HCT116 (cell line): ENCODE measurements at regions not wholly inside any gene's neighbourhood (a gene's known extent, or its start where the extent isn't known, plus 50 kb on each side); places are given as distances from the start of the nearest gene placed in this dataset.

ENCODE experiments used
- ATAC-seq: fragments of 200-7000 bp; cut with Tn5 transposase; 2 replicates; pipeline ENCODE4 v1.9.1; 2020; ENCODE audit warnings: mild to moderate bottlenecking, moderate library complexity
- BruUV-seq: library from RNA; stranded (reverse); fragments of 400-500 nt; replicated peaks from 2 replicates; lab custom pipeline; 2021; lab: Mats Ljungman, UMichigan
- CTCF ChIA-PET: fragments of 300-600 bp; sonication (Branson Sonifier 250); formaldehyde crosslinking; loops from one replicate; lab custom pipeline; 2021; ENCODE audit warnings: antibody characterized with exemption; lab: Charles Lee
- POLR2A ChIA-PET: fragments of 300-600, 350-600 bp; sonication (Branson Sonifier 250); formaldehyde crosslinking; loops from one replicate; lab custom pipeline; 2021; ENCODE audit warnings: antibody characterized with exemption; lab: Charles Lee
- RAD21 ChIA-PET, 2 experiments: fragments of 300-600 bp; sonication (Branson Sonifier 250); formaldehyde crosslinking; loops; one replicate each; lab custom pipeline; 2023; ENCODE audit warnings: low total read pairs in 2 of 2; ENCODE audit not compliant: uncharacterized antibody in 2 of 2, unreplicated experiment in 2 of 2, low non-redundant PET in 1 of 2; lab: Charles Lee
- DNase-seq: peaks from one replicate; pipeline ENCODE4 v3.0.0-alpha.2; 2010; ENCODE audit warnings: low read depth, low spot score
- H2AFZ ChIP-seq: fragments of 200-600 bp; shearing (Covaris generic), sonication (generic); 2 replicates; pipeline ENCODE4 v1.6.1; 2017; ENCODE audit warnings: low read depth, mixed run types, mixed read lengths, antibody characterized with exemption, low read length; ENCODE audit not compliant: poor library complexity, severe bottlenecking
- H3K27ac ChIP-seq: 2 replicates; pipeline ENCODE4 v1.5.1; 2012; ENCODE audit warnings: low read depth, low read length
- H3K27me3 ChIP-seq: fragments of 200-600 bp; sonication (generic); 2 replicates; pipeline ENCODE4 v1.6.1; 2016; ENCODE audit warnings: mixed run types, low read length, mixed read lengths; ENCODE audit not compliant: insufficient read depth
- H3K36me3 ChIP-seq, 2 experiments: fragments of 200-500 bp in 1 of 2; fragments of 200-600 bp in 1 of 2; sonication (Bioruptor generic) in 1 of 2; sonication (generic) in 1 of 2; 2 replicates each; pipeline versions ENCODE4 v1.5.1 to v1.6.1; 2014 to 2016; ENCODE audit warnings: low read length in 2 of 2, inconsistent platforms in 1 of 2, mixed read lengths in 1 of 2, mixed run types in 1 of 2; ENCODE audit not compliant: insufficient read depth in 2 of 2, control insufficient read depth in 1 of 2
- H3K4me1 ChIP-seq, 2 experiments: fragments of 200-600 bp in 1 of 2; sonication (generic) in 1 of 2; 2 replicates each; pipeline versions ENCODE4 v1.5.1 to v1.6.1; 2012 to 2017; ENCODE audit warnings: low read length in 2 of 2, inconsistent platforms in 1 of 2, mild to moderate bottlenecking in 1 of 2, mixed read lengths in 1 of 2, mixed run types in 1 of 2, moderate library complexity in 1 of 2; ENCODE audit not compliant: insufficient read depth in 2 of 2, control insufficient read depth in 1 of 2
- H3K4me2 ChIP-seq: fragments of 200-600 bp; sonication (generic); 2 replicates; pipeline ENCODE4 v1.6.1; 2017; ENCODE audit warnings: mixed run types, low read length, mixed read lengths
- H3K4me3 ChIP-seq, 2 experiments: fragments of 200-600 bp in 1 of 2; sonication (generic) in 1 of 2; replicated peaks in 1 of 2; 2 replicates each; pipeline ENCODE4 v1.5.1; 2011 to 2016; ENCODE audit warnings: low read length in 2 of 2, control low read depth in 1 of 2, low read depth in 1 of 2, mild to moderate bottlenecking in 1 of 2, mixed read lengths in 1 of 2, mixed run types in 1 of 2
- H3K79me2 ChIP-seq: fragments of 200-600 bp; sonication (generic); 2 replicates; pipeline ENCODE4 v1.6.1; 2017; ENCODE audit warnings: mild to moderate bottlenecking, mixed run types, low read length, moderate library complexity, mixed read lengths; ENCODE audit not compliant: insufficient read depth
- H3K9ac ChIP-seq: fragments of 200-600 bp; sonication (generic); 2 replicates; pipeline ENCODE4 v1.6.1; 2016; ENCODE audit warnings: low read length, mixed read lengths
- H3K9me2 ChIP-seq: fragments of 200-600 bp; sonication (generic), shearing (Covaris generic); 2 replicates; pipeline ENCODE4 v1.6.1; 2017; ENCODE audit warnings: mixed run types, mild to moderate bottlenecking, moderate library complexity; ENCODE audit not compliant: insufficient read depth
- H3K9me3 ChIP-seq, 2 experiments: fragments of 200-500 bp in 1 of 2; fragments of 200-600 bp in 1 of 2; sonication (Bioruptor generic) in 1 of 2; sonication (generic) in 1 of 2; 2 replicates each; pipeline ENCODE4 v1.6.1; 2014 to 2017; ENCODE audit warnings: low read length in 2 of 2, mixed read lengths in 2 of 2, inconsistent platforms in 1 of 2, low read depth in 1 of 2, mild to moderate bottlenecking in 1 of 2, mixed run types in 1 of 2, moderate library complexity in 1 of 2; ENCODE audit not compliant: control insufficient read depth in 1 of 2, insufficient read depth in 1 of 2
- H4K20me1 ChIP-seq: fragments of 200-600 bp; sonication (generic), shearing (Covaris generic); 2 replicates; pipeline ENCODE4 v1.6.1; 2017; ENCODE audit warnings: mixed run types, mild to moderate bottlenecking, moderate library complexity; ENCODE audit not compliant: insufficient read depth
- CEBPB ChIP-seq: IDR thresholded peaks from 2 replicates; pipeline ENCODE4 v1.6.1; 2012; ENCODE audit warnings: low read depth
- EGR1 ChIP-seq: IDR thresholded peaks from 2 replicates; pipeline ENCODE4 v1.6.1; 2012; ENCODE audit warnings: low read depth
- ELF1 ChIP-seq: IDR thresholded peaks from 2 replicates; pipeline ENCODE4 v1.6.1; 2012; ENCODE audit warnings: low read depth, borderline replicate concordance
- EZH2 ChIP-seq: fragments of 200-600 bp; sonication (generic); IDR thresholded peaks from 2 replicates; pipeline ENCODE4 v1.6.1; 2017; ENCODE audit warnings: antibody characterized with exemption, mixed run types
- EZH2phosphoT487 ChIP-seq: fragments of 200-600 bp; IDR thresholded peaks from 2 replicates; pipeline ENCODE4 v1.6.1; 2018; ENCODE audit warnings: antibody characterized with exemption, borderline replicate concordance
- FOSL1 ChIP-seq: IDR thresholded peaks from 2 replicates; pipeline ENCODE4 v1.6.1; 2012; ENCODE audit warnings: low read depth
- JUND ChIP-seq: IDR thresholded peaks from 2 replicates; pipeline ENCODE4 v1.6.1; 2012
- POLR2A ChIP-seq: IDR thresholded peaks from 2 replicates; pipeline ENCODE4 v1.7.0; 2011; ENCODE audit warnings: borderline replicate concordance; ENCODE audit not compliant: insufficient read depth, insufficient read length; ENCODE audit errors: extremely low read depth
- POLR2AphosphoS5 ChIP-seq: IDR thresholded peaks from 2 replicates; pipeline ENCODE4 v1.6.1; 2011; ENCODE audit warnings: mild to moderate bottlenecking, low read depth, low read length, moderate library complexity
- RAD21 ChIP-seq: IDR thresholded peaks from 2 replicates; pipeline ENCODE4 v1.6.1; 2012; ENCODE audit warnings: low read depth, mild to moderate bottlenecking
- SIN3A ChIP-seq: IDR thresholded peaks from 2 replicates; pipeline ENCODE4 v1.6.1; 2012; ENCODE audit warnings: low read depth
- SP1 ChIP-seq: IDR thresholded peaks from 2 replicates; pipeline ENCODE4 v1.6.1; 2012; ENCODE audit warnings: low read depth
- SRF ChIP-seq: IDR thresholded peaks from 2 replicates; pipeline ENCODE4 v1.6.1; 2012; ENCODE audit warnings: low read depth
- TCF7L2 ChIP-seq: IDR thresholded peaks from 2 replicates; pipeline ENCODE4 v1.7.0; 2011; ENCODE audit warnings: borderline replicate concordance, inconsistent platforms; ENCODE audit not compliant: insufficient read depth, insufficient read length; ENCODE audit errors: extremely low read depth
- YY1 ChIP-seq: IDR thresholded peaks from 2 replicates; pipeline ENCODE4 v1.6.1; 2011; ENCODE audit warnings: low read length, low read depth, moderate library complexity, mild to moderate bottlenecking; ENCODE audit not compliant: insufficient replicate concordance; ENCODE audit errors: extremely low read depth
- ZBTB33 ChIP-seq: IDR thresholded peaks from 2 replicates; pipeline ENCODE4 v1.6.1; 2011; ENCODE audit warnings: mild to moderate bottlenecking, low read length, moderate library complexity; ENCODE audit not compliant: insufficient replicate concordance; ENCODE audit errors: extremely low read depth
- ZFX ChIP-seq: fragments of 450-650 bp; IDR thresholded peaks from 2 replicates; pipeline ENCODE4 v1.6.1; 2017
- intact Hi-C: fragments of 100-400 bp; cut with micrococcal nuclease; formaldehyde crosslinking; loops from 2 replicates; pipeline ENCODE4 v1.10.0; 2022
- TF ChIP-seq, protein P1 (sequence below): IDR thresholded peaks from 2 replicates; pipeline ENCODE4 v1.6.1; 2012
- TF ChIP-seq, protein P2 (sequence below): IDR thresholded peaks from 2 replicates; pipeline ENCODE4 v1.6.1; 2012; ENCODE audit warnings: low read depth
- TF ChIP-seq, protein P3 (sequence below), 3 experiments: fragments of 200-600 bp in 1 of 3; sonication (generic) in 1 of 3; IDR thresholded peaks in 2 of 3; conservative IDR thresholded peaks in 1 of 3; 2 replicates each; pipeline ENCODE4 v1.5.1; 2012 to 2017; ENCODE audit warnings: low read depth in 2 of 3, low read length in 2 of 3, antibody characterized with exemption in 1 of 3, borderline replicate concordance in 1 of 3, control low read depth in 1 of 3, mild to moderate bottlenecking in 1 of 3, mixed read lengths in 1 of 3, mixed run types in 1 of 3, moderate library complexity in 1 of 3; ENCODE audit not compliant: insufficient read depth in 1 of 3

DNA sequence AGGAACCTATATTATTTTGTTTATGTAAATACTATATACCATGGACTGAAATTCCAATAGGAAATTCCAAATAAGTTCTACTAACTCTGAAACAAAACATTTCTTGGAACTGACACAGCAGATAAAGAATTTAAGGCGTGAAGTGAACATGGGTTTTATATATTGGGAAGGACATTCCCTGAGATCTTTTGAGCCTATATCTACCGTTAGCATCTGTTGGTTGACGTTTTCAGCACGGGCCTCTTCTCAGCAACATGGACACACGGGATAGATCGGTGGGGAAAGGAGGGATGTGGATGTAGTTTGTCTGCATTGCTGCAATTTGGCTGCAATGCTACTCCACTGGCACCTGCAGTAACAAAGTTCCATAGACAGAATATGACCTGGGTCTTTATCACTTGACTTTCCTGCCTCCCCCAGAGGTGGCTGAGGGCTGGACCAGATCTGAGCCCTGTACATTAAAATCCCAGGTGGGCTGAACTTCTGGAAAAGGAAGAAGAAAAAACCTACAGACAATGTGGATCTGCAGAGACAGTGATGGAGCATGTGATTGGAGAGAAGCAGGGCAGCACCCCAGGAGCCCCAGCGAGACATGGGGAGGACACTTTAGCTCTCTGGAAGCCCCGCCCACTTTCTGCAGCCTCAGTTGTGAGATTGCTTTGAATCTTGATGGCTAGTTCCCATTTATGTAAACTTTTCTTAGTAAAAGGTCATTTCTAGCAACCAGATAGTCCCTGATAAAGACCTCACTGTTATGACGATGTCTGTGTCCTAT is 91.2 kb upstream of the CPEB4 start:
- TF ChIP-seq CEBPB, result no peak
- no peak for TF ChIP-seq EZH2
- no peak for TF ChIP-seq ZBTB33
- TF ChIP-seq SRF, result no peak
- TF ChIP-seq, protein P1, sequence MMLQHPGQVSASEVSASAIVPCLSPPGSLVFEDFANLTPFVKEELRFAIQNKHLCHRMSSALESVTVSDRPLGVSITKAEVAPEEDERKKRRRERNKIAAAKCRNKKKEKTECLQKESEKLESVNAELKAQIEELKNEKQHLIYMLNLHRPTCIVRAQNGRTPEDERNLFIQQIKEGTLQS, result no peak
- TF ChIP-seq, protein P2, sequence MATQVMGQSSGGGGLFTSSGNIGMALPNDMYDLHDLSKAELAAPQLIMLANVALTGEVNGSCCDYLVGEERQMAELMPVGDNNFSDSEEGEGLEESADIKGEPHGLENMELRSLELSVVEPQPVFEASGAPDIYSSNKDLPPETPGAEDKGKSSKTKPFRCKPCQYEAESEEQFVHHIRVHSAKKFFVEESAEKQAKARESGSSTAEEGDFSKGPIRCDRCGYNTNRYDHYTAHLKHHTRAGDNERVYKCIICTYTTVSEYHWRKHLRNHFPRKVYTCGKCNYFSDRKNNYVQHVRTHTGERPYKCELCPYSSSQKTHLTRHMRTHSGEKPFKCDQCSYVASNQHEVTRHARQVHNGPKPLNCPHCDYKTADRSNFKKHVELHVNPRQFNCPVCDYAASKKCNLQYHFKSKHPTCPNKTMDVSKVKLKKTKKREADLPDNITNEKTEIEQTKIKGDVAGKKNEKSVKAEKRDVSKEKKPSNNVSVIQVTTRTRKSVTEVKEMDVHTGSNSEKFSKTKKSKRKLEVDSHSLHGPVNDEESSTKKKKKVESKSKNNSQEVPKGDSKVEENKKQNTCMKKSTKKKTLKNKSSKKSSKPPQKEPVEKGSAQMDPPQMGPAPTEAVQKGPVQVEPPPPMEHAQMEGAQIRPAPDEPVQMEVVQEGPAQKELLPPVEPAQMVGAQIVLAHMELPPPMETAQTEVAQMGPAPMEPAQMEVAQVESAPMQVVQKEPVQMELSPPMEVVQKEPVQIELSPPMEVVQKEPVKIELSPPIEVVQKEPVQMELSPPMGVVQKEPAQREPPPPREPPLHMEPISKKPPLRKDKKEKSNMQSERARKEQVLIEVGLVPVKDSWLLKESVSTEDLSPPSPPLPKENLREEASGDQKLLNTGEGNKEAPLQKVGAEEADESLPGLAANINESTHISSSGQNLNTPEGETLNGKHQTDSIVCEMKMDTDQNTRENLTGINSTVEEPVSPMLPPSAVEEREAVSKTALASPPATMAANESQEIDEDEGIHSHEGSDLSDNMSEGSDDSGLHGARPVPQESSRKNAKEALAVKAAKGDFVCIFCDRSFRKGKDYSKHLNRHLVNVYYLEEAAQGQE, result no peak
- TF ChIP-seq, protein P3, sequence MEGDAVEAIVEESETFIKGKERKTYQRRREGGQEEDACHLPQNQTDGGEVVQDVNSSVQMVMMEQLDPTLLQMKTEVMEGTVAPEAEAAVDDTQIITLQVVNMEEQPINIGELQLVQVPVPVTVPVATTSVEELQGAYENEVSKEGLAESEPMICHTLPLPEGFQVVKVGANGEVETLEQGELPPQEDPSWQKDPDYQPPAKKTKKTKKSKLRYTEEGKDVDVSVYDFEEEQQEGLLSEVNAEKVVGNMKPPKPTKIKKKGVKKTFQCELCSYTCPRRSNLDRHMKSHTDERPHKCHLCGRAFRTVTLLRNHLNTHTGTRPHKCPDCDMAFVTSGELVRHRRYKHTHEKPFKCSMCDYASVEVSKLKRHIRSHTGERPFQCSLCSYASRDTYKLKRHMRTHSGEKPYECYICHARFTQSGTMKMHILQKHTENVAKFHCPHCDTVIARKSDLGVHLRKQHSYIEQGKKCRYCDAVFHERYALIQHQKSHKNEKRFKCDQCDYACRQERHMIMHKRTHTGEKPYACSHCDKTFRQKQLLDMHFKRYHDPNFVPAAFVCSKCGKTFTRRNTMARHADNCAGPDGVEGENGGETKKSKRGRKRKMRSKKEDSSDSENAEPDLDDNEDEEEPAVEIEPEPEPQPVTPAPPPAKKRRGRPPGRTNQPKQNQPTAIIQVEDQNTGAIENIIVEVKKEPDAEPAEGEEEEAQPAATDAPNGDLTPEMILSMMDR (IDR thresholded peaks at IDR 0.05 in 2 of 3, conservative IDR thresholded peaks at IDR 0.05 in 1 of 3; ENCODE audit: borderline replicate concordance in 1 of 3, insufficient read depth in 1 of 3, low read depth in 2 of 3, low read length in 2 of 3), result no peak
- TF ChIP-seq TCF7L2, result no peak
- no peak for TF ChIP-seq SIN3A
- TF ChIP-seq POLR2A, result no peak
- no peak for TF ChIP-seq POLR2AphosphoS5
- no peak for TF ChIP-seq JUND
- TF ChIP-seq RAD21, result no peak
- no peak for TF ChIP-seq SP1
- no peak for TF ChIP-seq ELF1
- no peak for TF ChIP-seq YY1
- no peak for TF ChIP-seq FOSL1
- TF ChIP-seq ZFX, result no peak
- TF ChIP-seq EGR1, result no peak
- TF ChIP-seq EZH2phosphoT487, result no peak
- TF ChIP-seq, all 23 proteins: peak for 0
- no peaks in the 10 kb centered on the region for H3K79me2 ChIP-seq
- no peak overlapping the region for H2AFZ ChIP-seq
- H3K4me3 ChIP-seq, result no peak overlapping the region
- ChIA-PET RAD21 (no interaction called here), CTCF (no interaction called here), POLR2A (no interaction called here)
- BruUV-seq, result no TSS peak
- intact Hi-C loops, result no loop called here
- no peaks in the 10 kb centered on the region for H3K9me3 ChIP-seq
- H3K27ac ChIP-seq, result no peak overlapping the region
- no peak overlapping the region for H3K4me2 ChIP-seq
- ATAC-seq (no peak), DNase-seq (no peak)
- no peaks in the 10 kb centered on the region for H3K36me3 ChIP-seq
- H4K20me1 ChIP-seq, result no peaks in the 10 kb centered on the region
- no peak overlapping the region for H3K9ac ChIP-seq
- no peaks in the 10 kb centered on the region; the same call in 1 of the 2 replicates for H3K27me3 ChIP-seq
- no peaks in the 10 kb centered on the region for H3K9me2 ChIP-seq
- peaks cover 19 to 22% of the 10 kb centered on the region in 2 experiments for H3K4me1 ChIP-seq
